DOHH2 (cell line): ENCODE measurements at regions not wholly inside any gene's neighbourhood (a gene's known extent, or its start where the extent isn't known, plus 50 kb on each side); places are given as distances from the start of the nearest gene placed in this dataset.

Source experiments
- H3F3A ChIP-seq: fragments of 200-600 bp; sonication (generic), shearing (Covaris generic); 2 replicates; pipeline ENCODE4 v1.6.0; 2016; ENCODE audit warnings: antibody characterized with exemption, mild to moderate bottlenecking; ENCODE audit not compliant: control insufficient read depth, insufficient read depth
- H3K27ac ChIP-seq: fragments of 200-600 bp; sonication (generic); 2 replicates; pipeline ENCODE4 v1.5.1; 2014; ENCODE audit warnings: low read depth, mild to moderate bottlenecking, low read length, moderate library complexity
- H3K27me3 ChIP-seq: fragments of 200-600 bp; sonication (generic); 2 replicates; pipeline ENCODE4 v1.6.1; 2014; ENCODE audit warnings: mild to moderate bottlenecking, low read length, mixed read lengths; ENCODE audit not compliant: control insufficient read depth
- H3K36me3 ChIP-seq: fragments of 200-600 bp; sonication (generic); 2 replicates; pipeline ENCODE4 v1.6.1; 2014; ENCODE audit warnings: mild to moderate bottlenecking, low read length, moderate library complexity, mixed read lengths; ENCODE audit not compliant: control insufficient read depth
- H3K4me1 ChIP-seq: fragments of 200-600 bp; sonication (generic); 2 replicates; pipeline ENCODE4 v1.6.1; 2014; ENCODE audit warnings: mild to moderate bottlenecking, low read length, mixed read lengths; ENCODE audit not compliant: control insufficient read depth
- H3K4me2 ChIP-seq: fragments of 200-600 bp; sonication (generic); 2 replicates; pipeline ENCODE4 v1.6.0; 2014; ENCODE audit warnings: mild to moderate bottlenecking, low read length, moderate library complexity
- H3K4me3 ChIP-seq: fragments of 200-600 bp; sonication (generic); 2 replicates; pipeline ENCODE4 v1.5.1; 2014; ENCODE audit warnings: mild to moderate bottlenecking, low read length, mixed read lengths
- H3K79me2 ChIP-seq: fragments of 200-600 bp; sonication (generic); 2 replicates; pipeline ENCODE4 v1.6.1; 2014; ENCODE audit warnings: mild to moderate bottlenecking, low read length, mixed read lengths; ENCODE audit not compliant: control insufficient read depth
- H3K9me2 ChIP-seq: fragments of 200-600 bp; sonication (generic); replicated peaks from 2 replicates; pipeline ENCODE4 v1.6.1; 2014; ENCODE audit warnings: mild to moderate bottlenecking, low read length, mixed read lengths; ENCODE audit not compliant: control insufficient read depth
- H3K9me3 ChIP-seq: fragments of 200-600 bp; sonication (generic); 2 replicates; pipeline ENCODE4 v1.6.1; 2014; ENCODE audit warnings: antibody characterized with exemption, low read length, mixed read lengths; ENCODE audit not compliant: control insufficient read depth, insufficient read depth
- H4K20me1 ChIP-seq: fragments of 200-600 bp; sonication (generic); 2 replicates; pipeline ENCODE4 v1.6.0; 2014; ENCODE audit warnings: low read depth, mild to moderate bottlenecking, antibody characterized with exemption, low read length, moderate library complexity; ENCODE audit not compliant: control insufficient read depth, insufficient read depth
- CTCF ChIP-seq: fragments of 200-600 bp; sonication (generic); IDR thresholded peaks from one replicate; pipeline ENCODE4 v1.5.1; 2014; ENCODE audit warnings: antibody characterized with exemption, mild to moderate bottlenecking, low read depth, low read length; ENCODE audit not compliant: poor library complexity, severe bottlenecking
- EZH2phosphoT487 ChIP-seq: fragments of 200-600 bp; sonication (generic); IDR thresholded peaks from 2 replicates; pipeline ENCODE4 v1.6.1; 2017; ENCODE audit warnings: borderline replicate concordance, mild to moderate bottlenecking, antibody characterized with exemption, low read length, moderate library complexity, mixed read lengths

- Histone ChIP-seq H3K27ac (no peak overlapping the region), H3K79me2 (no peaks in the 10 kb centered on the region), H3K27me3 (no peaks in the 10 kb centered on the region), H3K4me3 (no peak overlapping the region), H4K20me1 (no peaks in the 10 kb centered on the region), H3K4me2 (no peak overlapping the region), H3K4me1 (no peaks in the 10 kb centered on the region), H3K9me3 (no peaks in the 10 kb centered on the region), H3F3A (no peaks in the 10 kb centered on the region), H3K36me3 (no peaks in the 10 kb centered on the region), H3K9me2 (no peaks in the 10 kb centered on the region)
- TF ChIP-seq EZH2phosphoT487, result no peak
- TF ChIP-seq CTCF, result no peak
Measured at GRCh38 chr4:135545616-135546317, 1344.2 kb upstream of the PABPC4L start.

GRCh38 chr4:135538698-135539097, 1337.1 kb upstream of the PABPC4L start:
- no peaks in the 10 kb centered on the region for H3K4me1 ChIP-seq
- H3K79me2 ChIP-seq, result no peaks in the 10 kb centered on the region
- H3K27me3 ChIP-seq, result no peaks in the 10 kb centered on the region
- no peak overlapping the region for H3K4me2 ChIP-seq
- H3F3A ChIP-seq, result no peaks in the 10 kb centered on the region
- no peak overlapping the region for H3K27ac ChIP-seq
- no peaks in the 10 kb centered on the region for H3K36me3 ChIP-seq
- no peaks in the 10 kb centered on the region for H4K20me1 ChIP-seq
- H3K4me3 ChIP-seq, result no peak overlapping the region
- no peaks in the 10 kb centered on the region for H3K9me2 ChIP-seq
- no peaks in the 10 kb centered on the region for H3K9me3 ChIP-seq
- no peak for TF ChIP-seq EZH2phosphoT487
- TF ChIP-seq CTCF, result no peak

GRCh38 chr4:135533053-135533452, 1331.5 kb upstream of the PABPC4L start:
- TF ChIP-seq EZH2phosphoT487 (no peak), CTCF (no peak)
- Histone ChIP-seq H4K20me1 (no peaks in the 10 kb centered on the region), H3K27ac (no peak overlapping the region)

More at GRCh38 chr4:135533053-135533452, 1331.5 kb upstream of the PABPC4L start:
- H3K27me3 ChIP-seq, result no peaks in the 10 kb centered on the region
- H3K79me2 ChIP-seq, result no peaks in the 10 kb centered on the region
- H3K36me3 ChIP-seq, result no peaks in the 10 kb centered on the region
- H3F3A ChIP-seq, result no peaks in the 10 kb centered on the region
- no peak overlapping the region for H3K4me3 ChIP-seq
- no peaks in the 10 kb centered on the region for H3K9me3 ChIP-seq
- H3K4me1 ChIP-seq, result no peaks in the 10 kb centered on the region
- H3K4me2 ChIP-seq, result no peak overlapping the region
- H3K9me2 ChIP-seq, result no peaks in the 10 kb centered on the region
